ENCODE measurements at regions not wholly inside any gene's neighbourhood (a gene's known extent, or its start where the extent isn't known, plus 50 kb on each side); places are given as distances from the start of the nearest gene placed in this dataset.

DNA sequence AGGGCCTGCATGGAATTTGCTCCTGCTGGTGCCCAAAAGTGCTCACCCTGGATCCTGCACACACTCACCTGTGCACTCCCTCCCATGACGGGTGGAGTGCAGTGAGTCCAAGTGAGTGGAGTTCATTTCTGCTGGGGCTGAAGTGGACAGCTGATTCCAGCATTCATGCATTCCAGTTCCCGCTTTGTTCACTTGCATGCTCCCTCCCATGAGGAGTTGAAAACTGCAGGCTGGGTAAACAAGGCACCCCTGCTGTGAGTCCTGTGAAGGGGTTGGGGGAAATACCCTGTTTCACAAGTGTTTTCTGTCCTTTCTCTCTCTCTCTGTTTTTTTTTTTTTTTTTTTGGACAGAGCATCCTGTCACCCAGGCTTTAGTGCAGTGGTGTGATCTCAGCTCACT, 454.1 kb upstream of the NOX3 start:
- Histone ChIP-seq H3K9me1 (ENCODE audit: control insufficient read depth, extremely low read depth, insufficient read depth, low read length) (no peaks in the 10 kb centered on the region), H3K79me2 (ENCODE audit: control insufficient read depth, insufficient read depth, low read length) (no peaks in the 10 kb centered on the region), H3K27me3 (ENCODE audit: control insufficient read depth, extremely low read depth, insufficient read depth, low read length) (no peaks in the 10 kb centered on the region), H3K4me2 (ENCODE audit: control insufficient read depth, extremely low read depth, insufficient read depth, low read depth, low read length) (no peak overlapping the region), H4K20me1 (ENCODE audit: control insufficient read depth, extremely low read depth, insufficient read depth, low read length) (no peaks in the 10 kb centered on the region), H3K9ac (ENCODE audit: control insufficient read depth, extremely low read depth, insufficient read depth, low read length) (no peak overlapping the region), H3K36me3 (ENCODE audit: control insufficient read depth in 2 of 2, extremely low read depth in 1 of 2, insufficient read depth in 2 of 2, low read length in 2 of 2) (no peaks in the 10 kb centered on the region), H2AFZ (ENCODE audit: control insufficient read depth, low read length) (no peak overlapping the region), H3K4me3 (ENCODE audit: control insufficient read depth in 2 of 3, extremely low read depth in 1 of 3, insufficient read depth in 2 of 3, low read depth in 1 of 3, low read length in 3 of 3) (no peak overlapping the region), H3K4me1 (ENCODE audit: control insufficient read depth, extremely low read depth, insufficient read depth, low read length) (no peaks in the 10 kb centered on the region), H3K9me3 (ENCODE audit: control insufficient read depth, low read depth, low read length) (no peaks in the 10 kb centered on the region), H3K27ac (ENCODE audit: control insufficient read depth, insufficient read depth, low read length) (no peak overlapping the region)
- DNase-seq (ENCODE audit: low read depth, low spot score) (no peak), FAIRE-seq (no peak)
- dilution Hi-C loops (cut with MboI; ENCODE audit: extremely low pct_ligation_motif_present, low sequenced_read_pairs): loop anchor here (10.0 kb wide), 1 partner anchor 425 kb away; no protein-coding TSS in a partner anchor
- TF ChIP-seq, protein P1, sequence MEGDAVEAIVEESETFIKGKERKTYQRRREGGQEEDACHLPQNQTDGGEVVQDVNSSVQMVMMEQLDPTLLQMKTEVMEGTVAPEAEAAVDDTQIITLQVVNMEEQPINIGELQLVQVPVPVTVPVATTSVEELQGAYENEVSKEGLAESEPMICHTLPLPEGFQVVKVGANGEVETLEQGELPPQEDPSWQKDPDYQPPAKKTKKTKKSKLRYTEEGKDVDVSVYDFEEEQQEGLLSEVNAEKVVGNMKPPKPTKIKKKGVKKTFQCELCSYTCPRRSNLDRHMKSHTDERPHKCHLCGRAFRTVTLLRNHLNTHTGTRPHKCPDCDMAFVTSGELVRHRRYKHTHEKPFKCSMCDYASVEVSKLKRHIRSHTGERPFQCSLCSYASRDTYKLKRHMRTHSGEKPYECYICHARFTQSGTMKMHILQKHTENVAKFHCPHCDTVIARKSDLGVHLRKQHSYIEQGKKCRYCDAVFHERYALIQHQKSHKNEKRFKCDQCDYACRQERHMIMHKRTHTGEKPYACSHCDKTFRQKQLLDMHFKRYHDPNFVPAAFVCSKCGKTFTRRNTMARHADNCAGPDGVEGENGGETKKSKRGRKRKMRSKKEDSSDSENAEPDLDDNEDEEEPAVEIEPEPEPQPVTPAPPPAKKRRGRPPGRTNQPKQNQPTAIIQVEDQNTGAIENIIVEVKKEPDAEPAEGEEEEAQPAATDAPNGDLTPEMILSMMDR (optimal IDR thresholded peaks at IDR 0.05 in 1 of 3, IDR thresholded peaks at IDR 0.05 in 1 of 3, conservative IDR thresholded peaks at IDR 0.05 in 1 of 3; ENCODE audit: extremely low read depth in 1 of 3, insufficient read depth in 2 of 3, low read length in 3 of 3): no peak
- TF ChIP-seq EZH2 (IDR thresholded peaks at IDR 0.05; ENCODE audit: low read length): no peak

DNA sequence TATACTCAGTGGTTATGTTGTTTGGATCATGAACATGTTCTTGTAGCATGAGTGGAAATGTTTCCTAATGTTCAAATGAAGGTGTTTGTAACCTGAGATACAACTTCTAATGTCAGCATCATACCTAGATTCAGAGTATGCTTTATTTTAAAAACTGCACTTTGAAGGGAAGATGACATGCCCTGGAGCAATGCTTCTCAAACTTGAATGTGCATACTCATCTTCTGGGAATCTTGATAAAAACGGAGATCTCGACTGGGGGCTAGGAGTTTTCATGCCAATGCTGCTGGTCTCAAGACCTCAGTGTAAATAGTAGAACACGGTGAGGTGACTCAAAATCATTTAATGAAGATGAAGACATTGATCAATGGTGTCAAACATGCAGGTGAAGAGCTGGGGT, 440.0 kb upstream of the NOX3 start:
- FAIRE-seq (no peak), DNase-seq (ENCODE audit: low read depth, low spot score) (no peak)
- Histone ChIP-seq H3K79me2 (ENCODE audit: control insufficient read depth, insufficient read depth, low read length) (no peaks in the 10 kb centered on the region), H3K4me2 (ENCODE audit: control insufficient read depth, extremely low read depth, insufficient read depth, low read depth, low read length) (no peak overlapping the region), H4K20me1 (ENCODE audit: control insufficient read depth, extremely low read depth, insufficient read depth, low read length) (no peaks in the 10 kb centered on the region), H3K4me3 (ENCODE audit: control insufficient read depth in 2 of 3, extremely low read depth in 1 of 3, insufficient read depth in 2 of 3, low read depth in 1 of 3, low read length in 3 of 3) (no peak overlapping the region), H3K4me1 (ENCODE audit: control insufficient read depth, extremely low read depth, insufficient read depth, low read length) (no peaks in the 10 kb centered on the region), H3K9me1 (ENCODE audit: control insufficient read depth, extremely low read depth, insufficient read depth, low read length) (no peaks in the 10 kb centered on the region), H3K9ac (ENCODE audit: control insufficient read depth, extremely low read depth, insufficient read depth, low read length) (no peak overlapping the region), H3K27ac (ENCODE audit: control insufficient read depth, insufficient read depth, low read length) (no peak overlapping the region), H2AFZ (ENCODE audit: control insufficient read depth, low read length) (no peak overlapping the region), H3K27me3 (ENCODE audit: control insufficient read depth, extremely low read depth, insufficient read depth, low read length) (no peaks in the 10 kb centered on the region), H3K36me3 (ENCODE audit: control insufficient read depth in 2 of 2, extremely low read depth in 1 of 2, insufficient read depth in 2 of 2, low read length in 2 of 2) (no peaks in the 10 kb centered on the region), H3K9me3 (ENCODE audit: control insufficient read depth, low read depth, low read length) (no peaks in the 10 kb centered on the region)
- dilution Hi-C loops (cut with MboI; ENCODE audit: extremely low pct_ligation_motif_present, low sequenced_read_pairs): no loop called here
- TF ChIP-seq, protein P1 (optimal IDR thresholded peaks at IDR 0.05 in 1 of 3, IDR thresholded peaks at IDR 0.05 in 1 of 3, conservative IDR thresholded peaks at IDR 0.05 in 1 of 3; ENCODE audit: extremely low read depth in 1 of 3, insufficient read depth in 2 of 3, low read length in 3 of 3): no peak
- no peak for TF ChIP-seq EZH2 (IDR thresholded peaks at IDR 0.05; ENCODE audit: low read length)

All from keratinocyte (primary cell).